ENCODE measurements at regions not wholly inside any gene's neighbourhood (a gene's known extent, or its start where the extent isn't known, plus 50 kb on each side); places are given as distances from the start of the nearest gene placed in this dataset.

DNA sequence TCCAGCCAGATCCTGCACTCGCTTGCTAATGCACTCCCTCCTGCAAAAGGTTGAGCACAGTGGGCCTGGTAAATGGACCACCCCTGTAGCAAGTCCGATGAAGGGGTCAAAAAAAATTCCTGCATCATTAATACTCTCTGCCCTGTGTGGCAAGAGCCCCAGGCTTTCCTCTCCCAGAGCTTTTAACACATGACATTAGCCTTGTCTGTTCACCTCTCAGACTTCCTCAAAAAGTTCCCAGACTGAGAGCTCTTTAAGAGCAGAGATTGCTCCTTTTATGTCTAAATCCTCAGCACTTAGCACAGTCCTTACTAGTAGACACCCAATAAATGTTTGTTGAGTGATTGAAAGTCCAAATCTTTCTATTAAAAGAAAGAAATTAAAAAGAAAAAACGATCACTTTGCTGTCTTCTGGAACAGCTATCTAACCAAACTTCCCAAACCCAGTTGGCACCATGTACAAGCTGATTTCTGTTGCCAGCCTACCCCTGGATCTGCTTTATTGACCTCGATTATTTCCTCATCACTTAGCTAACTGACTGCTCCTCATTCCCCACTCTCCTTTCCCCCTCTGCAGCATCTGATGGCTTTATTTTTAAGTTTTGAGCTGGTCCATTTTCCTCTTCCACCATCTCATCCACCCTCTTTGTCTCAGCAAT lies 209.8 kb downstream of the ENC1 start:
- TF ChIP-seq CTCF (conservative IDR thresholded peaks at IDR 0.05; ENCODE audit: low read depth in 2 of 2) (no peak), EZH2 (IDR thresholded peaks at IDR 0.05; ENCODE audit: low read depth, unreplicated experiment) (no peak), JUNB (IDR thresholded peaks at IDR 0.05; ENCODE audit: unreplicated experiment) (no peak), EZH2phosphoT487 (IDR thresholded peaks at IDR 0.05; ENCODE audit: unreplicated experiment) (no peak), POLR2AphosphoS5 (IDR thresholded peaks at IDR 0.05; ENCODE audit: low read depth) (no peak)
- TF ChIP-seq, protein P1, sequence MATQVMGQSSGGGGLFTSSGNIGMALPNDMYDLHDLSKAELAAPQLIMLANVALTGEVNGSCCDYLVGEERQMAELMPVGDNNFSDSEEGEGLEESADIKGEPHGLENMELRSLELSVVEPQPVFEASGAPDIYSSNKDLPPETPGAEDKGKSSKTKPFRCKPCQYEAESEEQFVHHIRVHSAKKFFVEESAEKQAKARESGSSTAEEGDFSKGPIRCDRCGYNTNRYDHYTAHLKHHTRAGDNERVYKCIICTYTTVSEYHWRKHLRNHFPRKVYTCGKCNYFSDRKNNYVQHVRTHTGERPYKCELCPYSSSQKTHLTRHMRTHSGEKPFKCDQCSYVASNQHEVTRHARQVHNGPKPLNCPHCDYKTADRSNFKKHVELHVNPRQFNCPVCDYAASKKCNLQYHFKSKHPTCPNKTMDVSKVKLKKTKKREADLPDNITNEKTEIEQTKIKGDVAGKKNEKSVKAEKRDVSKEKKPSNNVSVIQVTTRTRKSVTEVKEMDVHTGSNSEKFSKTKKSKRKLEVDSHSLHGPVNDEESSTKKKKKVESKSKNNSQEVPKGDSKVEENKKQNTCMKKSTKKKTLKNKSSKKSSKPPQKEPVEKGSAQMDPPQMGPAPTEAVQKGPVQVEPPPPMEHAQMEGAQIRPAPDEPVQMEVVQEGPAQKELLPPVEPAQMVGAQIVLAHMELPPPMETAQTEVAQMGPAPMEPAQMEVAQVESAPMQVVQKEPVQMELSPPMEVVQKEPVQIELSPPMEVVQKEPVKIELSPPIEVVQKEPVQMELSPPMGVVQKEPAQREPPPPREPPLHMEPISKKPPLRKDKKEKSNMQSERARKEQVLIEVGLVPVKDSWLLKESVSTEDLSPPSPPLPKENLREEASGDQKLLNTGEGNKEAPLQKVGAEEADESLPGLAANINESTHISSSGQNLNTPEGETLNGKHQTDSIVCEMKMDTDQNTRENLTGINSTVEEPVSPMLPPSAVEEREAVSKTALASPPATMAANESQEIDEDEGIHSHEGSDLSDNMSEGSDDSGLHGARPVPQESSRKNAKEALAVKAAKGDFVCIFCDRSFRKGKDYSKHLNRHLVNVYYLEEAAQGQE (IDR thresholded peaks at IDR 0.05; ENCODE audit: unreplicated experiment): no peak

Data from GM23338 (cell line).